Mesendoderm (in vitro differentiated cells): ENCODE measurements at regions not wholly inside any gene's neighbourhood (a gene's known extent, or its start where the extent isn't known, plus 50 kb on each side); places are given as distances from the start of the nearest gene placed in this dataset.

Experiments
- DNase-seq: peaks from one replicate; pipeline ENCODE4 v3.0.0; 2013
- H2AK5ac ChIP-seq: 2 replicates; pipeline ENCODE4 v1.6.1; 2013; ENCODE audit warnings: low read length, inconsistent platforms
- H2BK120ac ChIP-seq: 2 replicates; pipeline ENCODE4 v1.6.1; 2013; ENCODE audit warnings: low read depth, mild to moderate bottlenecking, low read length, moderate library complexity, mixed read lengths
- H2BK15ac ChIP-seq: replicated peaks from 2 replicates; pipeline ENCODE4 v1.6.1; 2013; ENCODE audit warnings: low read depth, mild to moderate bottlenecking, moderate library complexity
- H2BK5ac ChIP-seq: 2 replicates; pipeline ENCODE4 v1.6.1; 2013; ENCODE audit warnings: low read length, inconsistent platforms
- H3K18ac ChIP-seq: 2 replicates; pipeline ENCODE4 v1.6.1; 2013; ENCODE audit warnings: mild to moderate bottlenecking, low read length, mixed read lengths
- H3K23ac ChIP-seq: one replicate; pipeline ENCODE4 v1.6.1; 2013; ENCODE audit warnings: low read length
- H3K27ac ChIP-seq: 2 replicates; pipeline ENCODE4 v1.5.1; 2013; ENCODE audit warnings: low read depth, mild to moderate bottlenecking, inconsistent platforms, low read length, moderate library complexity
- H3K27me3 ChIP-seq: 2 replicates; pipeline ENCODE4 v1.6.1; 2013; ENCODE audit warnings: low read length, control low read depth, mild to moderate bottlenecking, inconsistent platforms; ENCODE audit not compliant: insufficient read depth, poor library complexity
- H3K36me3 ChIP-seq: 2 replicates; pipeline ENCODE4 v1.6.1; 2013; ENCODE audit warnings: low read length, inconsistent platforms; ENCODE audit not compliant: control insufficient read depth, insufficient read depth
- H3K4ac ChIP-seq: one replicate; pipeline ENCODE4 v1.6.1; 2013; ENCODE audit warnings: low read depth, mild to moderate bottlenecking, low read length, moderate library complexity
- H3K4me1 ChIP-seq: 2 replicates; pipeline ENCODE4 v1.6.1; 2013; ENCODE audit warnings: low read depth, low read length, inconsistent platforms; ENCODE audit not compliant: control insufficient read depth
- H3K4me2 ChIP-seq: 2 replicates; pipeline ENCODE4 v1.6.1; 2013; ENCODE audit warnings: low read length
- H3K4me3 ChIP-seq: 2 replicates; pipeline ENCODE4 v1.5.1; 2013; ENCODE audit warnings: mild to moderate bottlenecking, low read length
- H3K56ac ChIP-seq: one replicate; pipeline ENCODE4 v1.6.1; 2013; ENCODE audit warnings: low read length
- H3K79me1 ChIP-seq: 2 replicates; pipeline ENCODE4 v1.6.1; 2013; ENCODE audit warnings: low read length, inconsistent platforms
- H3K79me2 ChIP-seq: 2 replicates; pipeline ENCODE4 v1.6.1; 2013; ENCODE audit warnings: mild to moderate bottlenecking, low read length; ENCODE audit not compliant: control insufficient read depth, insufficient read depth
- H3K9ac ChIP-seq: 2 replicates; pipeline ENCODE4 v1.6.1; 2013; ENCODE audit warnings: low read length, inconsistent platforms
- H4K5ac ChIP-seq: one replicate; pipeline ENCODE4 v1.6.1; 2013; ENCODE audit warnings: low read length
- H4K8ac ChIP-seq: one replicate; pipeline ENCODE4 v1.6.1; 2013; ENCODE audit warnings: low read depth, mild to moderate bottlenecking, control low read depth, low read length, moderate library complexity
- WGBS: extraction: QIAGEN DNeasy Blood & Tissue Kit; methylation state at CpG from one replicate; pipeline ENCODE4 v1.1.7; 2013; ENCODE audit warnings: low lambda C conversion rate, missing lambda C conversion rate; ENCODE audit not compliant: insufficient coverage; ENCODE audit errors: extremely low coverage; 5-methylcytosine and 5-hydroxymethylcytosine counted together

GRCh38 chr2:8541223-8541622 lies 140.6 kb upstream of the ID2 start:
- Histone ChIP-seq H3K4me1 (no peaks in the 10 kb centered on the region), H4K5ac (no peak overlapping the region), H3K18ac (no peak overlapping the region), H3K36me3 (no peaks in the 10 kb centered on the region), H3K4me2 (no peak overlapping the region), H4K8ac (no peak overlapping the region), H3K27me3 (no peaks in the 10 kb centered on the region), H2BK5ac (no peak overlapping the region), H2BK15ac (no peak overlapping the region), H3K23ac (no peak overlapping the region), H3K56ac (no peak overlapping the region), H3K79me2 (no peaks in the 10 kb centered on the region), H3K4ac (no peak overlapping the region), H3K79me1 (no peaks in the 10 kb centered on the region), H2AK5ac (no peak overlapping the region), H3K9ac (no peak overlapping the region), H2BK120ac (no peak overlapping the region), H3K27ac (no peak overlapping the region), H3K4me3 (no peak overlapping the region)
- DNase-seq, result no peak
- WGBS, result no CpG with 5 or more reads among the region's 8 CpGs

GRCh38 chr2:8541636-8542035 lies 140.2 kb upstream of the ID2 start:
- WGBS, result no CpG with 5 or more reads among the region's 14 CpGs
- no peak overlapping the region for H3K4ac ChIP-seq
- H3K18ac ChIP-seq, result no peak overlapping the region
- no peaks in the 10 kb centered on the region for H3K36me3 ChIP-seq
- no peak overlapping the region for H4K8ac ChIP-seq
- H3K23ac ChIP-seq, result no peak overlapping the region
- no peak overlapping the region for H3K4me3 ChIP-seq
- no peak overlapping the region for H2BK15ac ChIP-seq
- no peak overlapping the region for H3K9ac ChIP-seq
- no peak overlapping the region for H3K27ac ChIP-seq
- H3K4me1 ChIP-seq, result no peaks in the 10 kb centered on the region
- H2AK5ac ChIP-seq, result no peak overlapping the region
- no peak overlapping the region for H2BK5ac ChIP-seq
- H3K27me3 ChIP-seq, result no peaks in the 10 kb centered on the region
- H4K5ac ChIP-seq, result no peak overlapping the region
- no peaks in the 10 kb centered on the region for H3K79me2 ChIP-seq
- no peak overlapping the region for H2BK120ac ChIP-seq
- no peak for DNase-seq
- no peaks in the 10 kb centered on the region for H3K79me1 ChIP-seq
- H3K56ac ChIP-seq, result no peak overlapping the region
- no peak overlapping the region for H3K4me2 ChIP-seq

GRCh38 chr2:8542381-8543059 lies 139.3 kb upstream of the ID2 start:
- Histone ChIP-seq H2AK5ac (no peak overlapping the region), H3K36me3 (no peaks in the 10 kb centered on the region), H2BK120ac (no peak overlapping the region), H3K4me1 (no peaks in the 10 kb centered on the region), H3K23ac (no peak overlapping the region), H3K56ac (no peak overlapping the region), H2BK5ac (no peak overlapping the region), H3K27me3 (no peaks in the 10 kb centered on the region), H4K5ac (no peak overlapping the region), H3K9ac (no peak overlapping the region), H3K18ac (no peak overlapping the region), H3K4ac (no peak overlapping the region), H3K27ac (no peak overlapping the region), H3K79me2 (no peaks in the 10 kb centered on the region), H2BK15ac (no peak overlapping the region), H3K79me1 (no peaks in the 10 kb centered on the region), H3K4me2 (no peak overlapping the region), H4K8ac (no peak overlapping the region), H3K4me3 (no peak overlapping the region)
- DNase-seq, result no peak
- no CpG with 5 or more reads among the region's 5 CpGs for WGBS

- no peak overlapping the region for H2BK120ac ChIP-seq
- H3K9ac ChIP-seq, result no peak overlapping the region
- H4K8ac ChIP-seq, result no peak overlapping the region
- H3K4me3 ChIP-seq, result no peak overlapping the region
- no peak overlapping the region for H3K56ac ChIP-seq
- no peak overlapping the region for H3K18ac ChIP-seq
- no peaks in the 10 kb centered on the region for H3K79me2 ChIP-seq
- no CpG with 5 or more reads among the region's 6 CpGs for WGBS
- no peaks in the 10 kb centered on the region for H3K4me1 ChIP-seq
- H4K5ac ChIP-seq, result no peak overlapping the region
- H3K4me2 ChIP-seq, result no peak overlapping the region
- no peaks in the 10 kb centered on the region for H3K36me3 ChIP-seq
- H2BK15ac ChIP-seq, result no peak overlapping the region
- H2BK5ac ChIP-seq, result no peak overlapping the region
- no peaks in the 10 kb centered on the region for H3K27me3 ChIP-seq
- H3K79me1 ChIP-seq, result no peaks in the 10 kb centered on the region
- no peak overlapping the region for H3K27ac ChIP-seq
- no peak overlapping the region for H3K23ac ChIP-seq
- H2AK5ac ChIP-seq, result no peak overlapping the region
- no peak for DNase-seq
- H3K4ac ChIP-seq, result no peak overlapping the region
Measured at GRCh38 chr2:8543060-8543382, 138.8 kb upstream of the ID2 start.

- Histone ChIP-seq H3K4me1 (no peaks in the 10 kb centered on the region), H3K79me2 (no peaks in the 10 kb centered on the region), H4K5ac (no peak overlapping the region), H3K79me1 (no peaks in the 10 kb centered on the region), H2BK120ac (no peak overlapping the region), H3K4ac (no peak overlapping the region), H3K4me2 (no peak overlapping the region), H3K27me3 (no peaks in the 10 kb centered on the region), H3K18ac (no peak overlapping the region), H2AK5ac (no peak overlapping the region), H3K4me3 (no peak overlapping the region), H3K36me3 (no peaks in the 10 kb centered on the region), H4K8ac (no peak overlapping the region), H3K56ac (no peak overlapping the region), H2BK5ac (no peak overlapping the region), H3K9ac (no peak overlapping the region), H2BK15ac (no peak overlapping the region), H3K23ac (no peak overlapping the region), H3K27ac (no peak overlapping the region)
- no CpG with 5 or more reads among the region's 29 CpGs for WGBS
- no peak for DNase-seq
Measured at GRCh38 chr2:8543383-8544170, 138.3 kb upstream of the ID2 start.
